Inferior parietal cortex (tissue), 1 donor: ENCODE measurements at regions not wholly inside any gene's neighbourhood (a gene's known extent, or its start where the extent isn't known, plus 50 kb on each side); places are given as distances from the start of the nearest gene placed in this dataset.

ENCODE experiments used
- DNase-seq: peaks from one replicate; pipeline ENCODE4 v3.0.0-alpha.2; 2016; ENCODE audit errors: extremely low spot score

GRCh38 chr5:30849931-30850710, 343.4 kb upstream of the CDH6 start:
- no peak for DNase-seq

GRCh38 chr5:30846171-30846570, 347.3 kb upstream of the CDH6 start:
- no peak for DNase-seq

GRCh38 chr5:30845194-30845593, 348.3 kb upstream of the CDH6 start:
- no peak for DNase-seq

- DNase-seq, result no peak
Measured at GRCh38 chr5:30843541-30843940, 349.9 kb upstream of the CDH6 start.

GRCh38 chr5:30839956-30840355, 353.5 kb upstream of the CDH6 start:
- DNase-seq, result no peak

- no peak for DNase-seq
Measured at GRCh38 chr5:30838936-30839496, 354.5 kb upstream of the CDH6 start.

- no peak for DNase-seq
Measured at GRCh38 chr5:30832519-30832918, 361.0 kb upstream of the CDH6 start.

GRCh38 chr5:30831605-30832004, 361.9 kb upstream of the CDH6 start:
- no peak for DNase-seq

- DNase-seq, result no peak
Measured at GRCh38 chr5:30831123-30831522, 362.4 kb upstream of the CDH6 start.

GRCh38 chr5:30811298-30811697, 382.2 kb upstream of the CDH6 start:
- DNase-seq, result no peak

GRCh38 chr5:30809933-30810332, 383.6 kb upstream of the CDH6 start:
- DNase-seq, result no peak

GRCh38 chr5:30808996-30809395, 384.5 kb upstream of the CDH6 start:
- DNase-seq, result no peak

GRCh38 chr5:30804739-30805505, 388.6 kb upstream of the CDH6 start:
- DNase-seq, result no peak

GRCh38 chr5:30802961-30803705, 390.4 kb upstream of the CDH6 start:
- no peak for DNase-seq

- DNase-seq, result no peak
Measured at GRCh38 chr5:30781643-30782042, 411.8 kb upstream of the CDH6 start.

- DNase-seq, result no peak
Measured at GRCh38 chr5:30768056-30768690, 425.3 kb upstream of the CDH6 start.

GRCh38 chr5:30765706-30766105, 427.8 kb upstream of the CDH6 start:
- DNase-seq, result no peak

GRCh38 chr5:30765227-30765626, 428.3 kb upstream of the CDH6 start:
- DNase-seq, result no peak

- no peak for DNase-seq
Measured at GRCh38 chr5:30764704-30765103, 428.8 kb upstream of the CDH6 start.

- no peak for DNase-seq
Measured at GRCh38 chr5:30759731-30760130, 433.8 kb upstream of the CDH6 start.

- DNase-seq, result no peak
Measured at GRCh38 chr5:30752015-30752414, 441.5 kb upstream of the CDH6 start.

- DNase-seq, result no peak
Measured at GRCh38 chr5:30749971-30750370, 443.5 kb upstream of the CDH6 start.
